GM21737 (cell line): ENCODE measurements at regions not wholly inside any gene's neighbourhood (a gene's known extent, or its start where the extent isn't known, plus 50 kb on each side); places are given as distances from the start of the nearest gene placed in this dataset.

ENCODE experiments used
- ATAC-seq: cut with Tn5 transposase; IDR thresholded peaks from one replicate; pipeline ENCODE4 v1.9.1; 2021; ENCODE audit warnings: mild to moderate bottlenecking, moderate library complexity; ENCODE audit not compliant: unreplicated experiment

GRCh38 chr12:88413646-88414045, 166.6 kb downstream of the KITLG start:
- no peak for ATAC-seq

GRCh38 chr12:88416155-88416554, 164.1 kb downstream of the KITLG start:
- ATAC-seq, result no peak

- no peak for ATAC-seq
These were observed 163.5 kb downstream of the KITLG start for GRCh38 chr12:88416786-88417185.

GRCh38 chr12:88417531-88417930, 162.7 kb downstream of the KITLG start:
- no peak for ATAC-seq

- ATAC-seq, result no peak
These were observed 161.3 kb downstream of the KITLG start for GRCh38 chr12:88418856-88419497.

- no peak for ATAC-seq
These were observed 160.5 kb downstream of the KITLG start for GRCh38 chr12:88419794-88420193.

- ATAC-seq, result no peak
These were observed 159.8 kb downstream of the KITLG start for GRCh38 chr12:88420457-88420856.

- no peak for ATAC-seq
These were observed 155.2 kb downstream of the KITLG start for GRCh38 chr12:88424791-88425730.

GRCh38 chr12:88428350-88428749, 151.9 kb downstream of the KITLG start:
- no peak for ATAC-seq

GRCh38 chr12:88431246-88431645, 149.0 kb downstream of the KITLG start:
- no peak for ATAC-seq

- no peak for ATAC-seq
These were observed 147.5 kb downstream of the KITLG start for GRCh38 chr12:88432531-88433490.

GRCh38 chr12:88433997-88434703, 146.1 kb downstream of the KITLG start:
- peak; percentile 60 for ATAC-seq

GRCh38 chr12:88435334-88436076, 144.8 kb downstream of the KITLG start:
- no peak for ATAC-seq

- ATAC-seq, result no peak
These were observed 143.0 kb downstream of the KITLG start for GRCh38 chr12:88437226-88437625.
